ENCODE measurements at regions not wholly inside any gene's neighbourhood (a gene's known extent, or its start where the extent isn't known, plus 50 kb on each side); places are given as distances from the start of the nearest gene placed in this dataset.
"Not testable (repeated sequence)": the region's sequence is repeated elsewhere in the genome, so short reads cannot be mapped to it uniquely, and the experiment has no call there.

DNA sequence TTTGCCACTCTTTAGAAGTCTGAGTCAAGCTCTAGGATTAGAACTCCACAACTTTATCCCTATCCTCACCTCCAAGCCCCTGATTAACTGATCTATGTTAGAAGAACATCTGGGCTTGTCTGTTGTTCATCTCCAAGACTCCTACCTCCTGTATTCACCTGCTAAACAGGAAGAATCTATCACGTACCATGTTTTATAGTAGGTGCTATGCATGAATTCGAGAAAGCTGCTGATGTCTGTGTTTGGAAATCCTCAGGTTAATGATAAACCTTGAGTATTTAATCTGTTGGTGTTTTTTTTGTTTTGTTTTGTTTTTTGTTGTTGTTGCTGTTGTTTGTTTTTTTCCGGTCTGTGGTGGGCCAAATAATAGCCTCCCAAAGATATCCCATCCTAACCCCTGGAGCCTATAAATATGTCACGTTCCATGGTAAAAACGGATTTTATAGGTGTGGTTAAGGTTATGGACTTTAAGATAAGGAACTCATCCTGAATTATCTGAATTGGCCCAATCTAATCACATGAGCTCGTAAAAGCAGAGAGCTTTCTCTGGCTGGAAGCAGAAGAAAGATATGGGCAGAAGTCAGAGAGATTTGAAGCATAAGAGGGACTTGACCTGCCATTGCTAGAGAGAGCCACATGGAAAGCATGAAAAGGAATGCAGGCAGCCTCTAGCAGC lies 101.2 kb upstream of the DUSP21 start:
- Mint-ChIP-seq H3K4me1 (ENCODE audit: unreplicated experiment) (no peaks in the 10 kb centered on the region), H3K27ac (ENCODE audit: unreplicated experiment) (no peak overlapping the region), H3K36me3 (ENCODE audit: unreplicated experiment) (no peaks in the 10 kb centered on the region), H3K9me3 (ENCODE audit: unreplicated experiment) (peaks cover 9% of the 10 kb centered on the region), H3K27me3 (ENCODE audit: unreplicated experiment) (no peaks in the 10 kb centered on the region), H3K4me3 (ENCODE audit: unreplicated experiment) (no peak overlapping the region)
- DNase-seq (ENCODE audit: extremely low spot score, unreplicated experiment) = no peak
- TF ChIP-seq, protein P1, sequence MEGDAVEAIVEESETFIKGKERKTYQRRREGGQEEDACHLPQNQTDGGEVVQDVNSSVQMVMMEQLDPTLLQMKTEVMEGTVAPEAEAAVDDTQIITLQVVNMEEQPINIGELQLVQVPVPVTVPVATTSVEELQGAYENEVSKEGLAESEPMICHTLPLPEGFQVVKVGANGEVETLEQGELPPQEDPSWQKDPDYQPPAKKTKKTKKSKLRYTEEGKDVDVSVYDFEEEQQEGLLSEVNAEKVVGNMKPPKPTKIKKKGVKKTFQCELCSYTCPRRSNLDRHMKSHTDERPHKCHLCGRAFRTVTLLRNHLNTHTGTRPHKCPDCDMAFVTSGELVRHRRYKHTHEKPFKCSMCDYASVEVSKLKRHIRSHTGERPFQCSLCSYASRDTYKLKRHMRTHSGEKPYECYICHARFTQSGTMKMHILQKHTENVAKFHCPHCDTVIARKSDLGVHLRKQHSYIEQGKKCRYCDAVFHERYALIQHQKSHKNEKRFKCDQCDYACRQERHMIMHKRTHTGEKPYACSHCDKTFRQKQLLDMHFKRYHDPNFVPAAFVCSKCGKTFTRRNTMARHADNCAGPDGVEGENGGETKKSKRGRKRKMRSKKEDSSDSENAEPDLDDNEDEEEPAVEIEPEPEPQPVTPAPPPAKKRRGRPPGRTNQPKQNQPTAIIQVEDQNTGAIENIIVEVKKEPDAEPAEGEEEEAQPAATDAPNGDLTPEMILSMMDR (IDR thresholded peaks at IDR 0.05) = no peak

DNA sequence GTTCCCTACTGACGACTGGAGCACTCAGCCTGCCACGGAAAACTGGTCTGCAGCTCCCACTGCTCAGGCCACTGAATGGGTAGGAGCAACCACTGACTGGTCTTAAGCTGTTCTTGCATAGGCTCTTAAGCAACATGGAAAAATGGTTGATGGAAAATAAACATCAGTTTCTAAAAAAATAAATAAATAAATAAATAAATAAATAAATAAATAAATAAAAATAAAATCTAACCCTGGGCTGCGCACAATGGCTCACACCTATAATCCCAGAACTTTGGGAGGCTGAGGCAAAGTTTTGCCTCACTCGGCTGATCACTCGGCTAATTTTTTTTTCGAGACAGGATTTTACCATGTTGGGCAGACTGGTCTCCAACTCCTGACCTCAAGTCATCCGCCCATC lies 102.0 kb upstream of the DUSP21 start:
- not testable (repeated sequence) for H3K27me3 Mint-ChIP-seq (ENCODE audit: unreplicated experiment); H3K4me1 Mint-ChIP-seq (ENCODE audit: unreplicated experiment); H3K9me3 Mint-ChIP-seq (ENCODE audit: unreplicated experiment); DNase-seq (ENCODE audit: extremely low spot score, unreplicated experiment); H3K27ac Mint-ChIP-seq (ENCODE audit: unreplicated experiment); H3K36me3 Mint-ChIP-seq (ENCODE audit: unreplicated experiment); H3K4me3 Mint-ChIP-seq (ENCODE audit: unreplicated experiment)

DNA sequence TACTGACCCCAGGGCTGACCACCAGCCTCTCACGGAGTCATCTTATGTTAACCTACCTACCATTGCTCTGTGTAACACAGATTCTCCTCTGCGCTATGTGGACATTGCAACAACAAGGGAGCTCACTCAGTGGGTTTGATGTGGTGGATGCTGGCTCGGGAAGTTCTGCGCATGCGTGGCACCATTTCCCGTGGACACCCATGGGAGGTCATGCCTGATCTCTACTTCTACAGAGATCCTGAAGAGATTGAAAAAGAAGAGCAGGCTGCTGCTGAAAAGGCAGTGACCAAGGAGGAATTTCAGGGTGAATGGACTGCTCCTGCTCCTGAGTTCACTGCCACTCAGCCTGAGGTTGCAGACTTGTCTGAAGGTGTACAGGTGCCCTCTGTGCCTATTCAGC lies 102.4 kb upstream of the DUSP21 start:
- not testable (repeated sequence) for H3K36me3 Mint-ChIP-seq (ENCODE audit: unreplicated experiment); H3K27ac Mint-ChIP-seq (ENCODE audit: unreplicated experiment); H3K27me3 Mint-ChIP-seq (ENCODE audit: unreplicated experiment); H3K9me3 Mint-ChIP-seq (ENCODE audit: unreplicated experiment); DNase-seq (ENCODE audit: extremely low spot score, unreplicated experiment); H3K4me3 Mint-ChIP-seq (ENCODE audit: unreplicated experiment); H3K4me1 Mint-ChIP-seq (ENCODE audit: unreplicated experiment)

DNA sequence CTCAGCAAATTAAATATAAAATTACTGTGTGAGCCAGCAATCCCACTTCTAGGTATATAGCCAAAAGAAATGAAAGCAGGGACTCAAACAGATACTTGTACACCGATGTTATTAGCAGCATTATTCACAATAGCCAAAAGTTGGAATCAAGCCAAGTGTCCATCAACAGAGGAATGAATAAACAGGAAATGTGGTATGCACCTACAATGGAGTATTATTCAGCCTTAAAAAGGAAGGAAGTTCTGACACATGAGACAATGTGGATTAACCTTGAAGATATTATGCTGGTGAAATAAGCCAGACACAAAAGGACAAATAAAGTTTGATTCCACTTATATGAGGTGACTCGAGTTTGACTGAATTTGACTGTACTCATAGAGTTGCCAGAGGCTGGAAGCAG lies 108.3 kb upstream of the DUSP21 start:
- TF ChIP-seq, protein P1 (IDR thresholded peaks at IDR 0.05) = no peak
- no peaks in the 10 kb centered on the region for H3K4me1 Mint-ChIP-seq (ENCODE audit: unreplicated experiment)
- H3K27ac Mint-ChIP-seq (ENCODE audit: unreplicated experiment) = no peak overlapping the region
- no peaks in the 10 kb centered on the region for H3K27me3 Mint-ChIP-seq (ENCODE audit: unreplicated experiment)
- H3K4me3 Mint-ChIP-seq (ENCODE audit: unreplicated experiment) = no peak overlapping the region
- DNase-seq (ENCODE audit: extremely low spot score, unreplicated experiment) = no peak
- H3K9me3 Mint-ChIP-seq (ENCODE audit: unreplicated experiment) = peaks cover 15% of the 10 kb centered on the region
- no peaks in the 10 kb centered on the region for H3K36me3 Mint-ChIP-seq (ENCODE audit: unreplicated experiment)

DNA sequence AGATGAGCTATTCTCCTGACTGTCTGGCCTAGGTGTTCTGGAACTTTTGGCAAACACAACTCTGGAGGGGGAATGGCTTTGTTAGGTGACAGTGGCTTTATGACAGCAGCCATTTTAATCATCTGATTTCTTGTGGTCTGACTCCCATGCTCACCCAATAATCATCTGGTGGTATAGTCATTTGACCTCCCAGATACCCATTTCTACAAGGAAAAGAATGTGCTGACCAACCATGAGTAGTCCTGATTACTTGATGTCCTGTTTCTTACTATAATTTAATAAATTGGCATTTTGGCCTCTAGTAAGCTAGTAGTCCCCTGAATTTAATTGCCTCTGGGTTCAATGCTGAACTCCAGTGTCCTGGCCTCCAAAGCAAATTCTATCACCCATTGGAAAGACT lies 109.9 kb upstream of the DUSP21 start:
- TF ChIP-seq, protein P1 (IDR thresholded peaks at IDR 0.05) = no peak
- Mint-ChIP-seq H3K4me3 (ENCODE audit: unreplicated experiment) (no peak overlapping the region), H3K9me3 (ENCODE audit: unreplicated experiment) (peaks cover 12% of the 10 kb centered on the region), H3K36me3 (ENCODE audit: unreplicated experiment) (no peaks in the 10 kb centered on the region), H3K27me3 (ENCODE audit: unreplicated experiment) (no peaks in the 10 kb centered on the region), H3K4me1 (ENCODE audit: unreplicated experiment) (no peaks in the 10 kb centered on the region), H3K27ac (ENCODE audit: unreplicated experiment) (no peak overlapping the region)
- DNase-seq (ENCODE audit: extremely low spot score, unreplicated experiment) = no peak

DNA sequence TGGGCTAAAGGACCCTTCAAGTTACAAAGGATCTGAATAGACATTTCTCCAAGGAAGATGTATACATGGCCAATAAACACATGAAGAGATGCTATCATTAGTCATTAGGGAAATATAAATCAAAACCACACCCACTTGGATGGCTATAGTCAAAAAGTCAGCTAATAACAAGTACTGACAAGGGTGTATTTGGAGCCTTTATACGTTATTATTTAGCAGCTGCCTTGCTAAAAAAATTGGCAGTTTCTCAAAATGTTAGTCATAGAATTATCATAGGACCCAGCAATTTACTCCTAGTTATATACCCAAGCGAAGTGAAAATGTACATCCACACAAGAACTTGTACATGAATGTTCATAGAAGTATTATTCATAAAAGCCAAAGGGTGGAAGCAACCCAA lies 112.7 kb upstream of the DUSP21 start:
- TF ChIP-seq, protein P1 (IDR thresholded peaks at IDR 0.05) = no peak
- Mint-ChIP-seq H3K4me3 (ENCODE audit: unreplicated experiment) (no peak overlapping the region), H3K4me1 (ENCODE audit: unreplicated experiment) (no peaks in the 10 kb centered on the region), H3K27me3 (ENCODE audit: unreplicated experiment) (no peaks in the 10 kb centered on the region), H3K27ac (ENCODE audit: unreplicated experiment) (no peak overlapping the region), H3K36me3 (ENCODE audit: unreplicated experiment) (no peaks in the 10 kb centered on the region), H3K9me3 (ENCODE audit: unreplicated experiment) (peaks cover 11% of the 10 kb centered on the region)
- no peak for DNase-seq (ENCODE audit: extremely low spot score, unreplicated experiment)

All from osteocyte (in vitro differentiated cells).